GM21367 (cell line): ENCODE measurements at regions not wholly inside any gene's neighbourhood (a gene's known extent, or its start where the extent isn't known, plus 50 kb on each side); places are given as distances from the start of the nearest gene placed in this dataset.

Experiments
- ATAC-seq: cut with Tn5 transposase; IDR thresholded peaks from one replicate; pipeline ENCODE4 v1.9.1; 2021; ENCODE audit not compliant: unreplicated experiment

DNA sequence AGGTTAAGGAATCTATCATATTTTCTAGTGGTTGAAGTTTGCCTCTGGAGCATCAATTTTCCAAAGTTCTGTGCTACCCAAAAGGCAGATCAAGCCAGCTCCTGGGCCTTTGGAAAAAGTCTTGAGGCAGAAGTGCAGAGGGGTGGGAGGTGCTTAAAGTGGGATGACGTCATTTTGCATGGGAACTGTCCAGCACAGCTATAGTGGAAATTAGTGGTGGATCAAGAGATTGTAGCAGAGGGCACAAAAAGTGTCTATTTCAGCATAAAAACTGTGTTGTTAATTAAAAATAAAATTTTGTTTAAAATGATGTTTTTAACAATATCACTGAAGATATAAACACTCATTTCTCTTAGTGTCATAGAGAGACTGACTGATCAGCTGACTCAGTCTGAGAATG lies 221.9 kb downstream of the LRRN1 start:
- ATAC-seq: no peak

DNA sequence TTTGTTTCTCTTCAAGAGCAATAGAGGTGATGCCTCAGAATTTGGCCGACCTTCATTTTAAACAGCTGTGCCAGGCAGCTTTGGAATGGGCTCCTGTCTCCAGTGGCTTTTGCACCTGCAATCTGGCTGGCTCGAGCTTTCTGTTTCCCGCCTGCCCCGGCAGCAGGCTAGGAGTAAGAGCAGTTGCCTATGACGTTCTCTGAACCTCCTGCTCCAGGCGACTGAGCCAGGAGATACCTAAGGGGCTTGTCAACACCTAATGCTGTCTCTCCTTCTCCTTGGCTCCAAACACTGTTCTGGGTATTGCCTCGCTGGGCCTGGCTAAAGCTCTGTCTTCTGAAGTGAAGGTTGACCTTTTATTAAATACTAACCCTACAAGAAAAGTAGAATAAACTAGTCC lies 229.9 kb downstream of the LRRN1 start:
- no peak for ATAC-seq

DNA sequence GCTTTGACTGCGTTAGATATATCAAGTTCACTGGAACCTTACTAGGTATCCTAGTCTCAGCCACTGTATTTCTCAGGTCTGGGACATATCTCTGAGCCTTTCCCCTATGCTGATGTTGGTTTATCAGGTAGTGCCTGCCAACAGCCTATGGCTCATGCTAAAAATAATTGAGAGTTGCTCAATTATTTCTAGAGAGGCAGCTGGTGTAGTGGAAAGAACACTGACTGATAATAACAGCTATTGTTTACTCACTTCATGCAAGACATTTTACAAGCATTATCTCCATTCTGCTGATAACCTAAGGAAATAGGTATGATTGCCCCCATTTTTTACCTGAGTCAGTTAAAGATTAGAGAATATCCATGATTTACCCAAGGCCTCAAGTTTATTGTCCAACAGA lies 231.4 kb downstream of the LRRN1 start:
- no peak for ATAC-seq

DNA sequence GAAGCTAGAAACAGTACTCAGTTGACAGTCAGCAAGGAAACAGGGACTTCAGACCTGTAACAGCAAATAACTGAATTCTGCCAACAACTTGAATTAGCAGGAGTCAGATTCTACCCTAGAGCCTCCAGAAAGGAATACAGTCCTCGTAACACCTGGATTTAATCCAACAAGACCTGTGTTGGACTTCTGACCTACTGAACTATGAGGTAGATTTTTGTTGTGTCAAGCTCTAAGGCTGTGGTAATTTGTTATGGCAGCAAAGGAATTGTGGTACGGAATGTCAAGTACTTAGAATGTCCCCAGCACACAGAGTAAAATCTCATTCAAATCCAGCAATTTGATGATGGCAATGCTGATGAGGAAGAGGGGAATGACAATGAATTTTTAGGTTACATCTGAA lies 234.1 kb downstream of the LRRN1 start:
- ATAC-seq: no peak

DNA sequence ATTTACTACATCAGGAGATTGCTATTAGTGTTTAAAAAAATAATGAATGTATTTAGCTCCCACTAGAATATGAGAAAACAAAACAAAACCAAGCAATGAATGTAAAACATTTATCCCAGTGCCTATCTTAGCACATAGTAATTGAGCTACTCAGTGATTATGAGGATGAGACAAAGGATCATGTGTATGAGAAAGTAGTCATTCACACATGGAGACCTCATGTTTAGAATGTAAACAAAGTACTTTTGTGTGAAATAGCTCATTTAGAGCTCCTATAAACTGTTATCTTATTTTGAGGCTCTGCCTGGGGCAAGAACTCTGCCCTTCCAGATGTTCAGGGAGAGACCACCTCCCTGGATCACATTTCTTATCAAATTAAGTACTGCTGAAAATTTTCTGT lies 236.8 kb downstream of the LRRN1 start:
- no peak for ATAC-seq

DNA sequence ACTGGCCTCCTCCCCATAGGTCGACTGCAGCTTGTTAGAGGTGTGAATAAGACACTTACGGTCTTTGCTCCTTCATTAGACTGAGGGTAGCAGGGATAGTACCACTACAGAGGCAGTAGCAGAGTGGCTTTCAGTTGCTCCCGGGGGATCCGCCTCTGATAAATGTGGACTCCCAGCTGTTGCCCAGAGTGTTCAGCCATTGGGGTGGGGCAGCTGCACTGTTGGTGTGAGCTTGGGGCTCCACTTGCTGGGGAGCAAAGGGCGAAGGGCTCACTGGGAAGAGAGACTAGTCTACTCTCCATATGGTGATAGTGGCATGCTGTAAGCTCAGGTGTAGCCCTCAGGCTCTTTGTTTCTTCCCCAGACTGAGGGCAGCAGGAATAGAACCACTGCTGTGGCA lies 239.1 kb downstream of the LRRN1 start:
- no peak for ATAC-seq

DNA sequence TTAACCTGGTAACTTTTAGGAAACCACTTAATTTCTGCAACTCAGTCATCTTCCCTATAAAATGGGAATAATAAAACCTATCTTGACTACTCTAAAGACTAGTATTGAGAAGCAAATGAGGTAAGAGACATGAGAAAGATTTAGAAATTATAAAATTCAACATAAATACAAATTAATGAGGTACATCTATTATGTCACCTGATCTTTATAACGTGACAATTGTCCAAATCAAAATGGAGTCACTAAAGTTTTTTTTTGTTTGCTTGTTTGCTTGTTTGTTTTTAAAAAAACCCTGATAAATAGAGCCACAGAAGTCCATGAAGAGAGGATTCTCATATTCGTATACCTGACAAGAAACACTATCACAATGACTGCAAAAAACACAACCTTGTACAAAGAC lies 242.8 kb downstream of the LRRN1 start:
- no peak for ATAC-seq

DNA sequence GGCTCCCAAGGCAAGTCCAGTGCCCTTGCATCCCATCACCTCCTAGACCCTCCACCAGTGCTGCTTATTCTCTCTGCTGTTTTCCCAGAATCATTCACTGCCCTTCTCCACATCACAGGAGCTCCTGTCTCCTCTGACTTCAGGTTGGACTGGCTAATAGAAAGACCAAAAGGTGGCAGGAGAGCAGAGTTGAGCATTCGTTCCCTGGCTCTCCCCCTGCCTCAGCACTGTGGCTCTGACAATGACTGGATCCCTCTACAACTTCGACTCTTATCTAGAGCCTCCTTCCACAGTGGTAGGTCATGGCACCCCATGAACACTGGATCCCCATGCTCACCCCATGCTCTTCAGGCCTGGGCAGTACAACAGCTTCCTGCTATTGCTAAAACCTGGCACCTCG lies 243.6 kb downstream of the LRRN1 start:
- no peak for ATAC-seq

DNA sequence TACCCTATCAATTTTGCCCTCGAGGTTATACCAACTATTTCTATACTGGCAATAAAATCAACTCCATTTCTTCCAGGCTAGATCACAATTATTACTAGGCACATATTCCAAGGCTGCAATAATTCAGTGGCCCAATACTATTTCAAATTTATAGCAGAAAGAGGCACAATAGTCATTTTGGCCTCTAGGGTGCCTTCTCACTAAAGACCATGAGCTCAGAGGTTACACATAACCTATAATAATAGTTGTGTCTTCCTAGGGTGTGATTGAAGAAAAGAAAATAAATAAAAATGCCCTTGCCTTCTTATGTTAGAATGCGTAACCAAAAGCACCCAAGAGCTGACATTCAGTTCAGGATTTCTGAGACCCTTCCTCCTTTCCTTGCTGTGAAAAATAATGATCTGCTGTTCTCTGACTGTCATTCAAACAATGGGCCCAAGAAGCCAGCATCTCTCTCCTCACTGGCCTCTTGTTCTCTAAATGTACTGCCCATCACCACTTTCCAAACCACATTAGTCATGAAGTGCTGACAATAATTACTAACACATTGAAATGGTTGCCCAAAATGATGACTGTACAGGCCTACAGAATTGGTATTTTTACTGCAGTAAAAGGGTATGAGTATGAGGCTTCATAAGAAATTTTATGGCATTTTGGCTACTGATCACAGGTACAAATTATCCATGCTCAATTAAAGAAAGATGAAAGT lies 244.8 kb downstream of the LRRN1 start:
- ATAC-seq: no peak

DNA sequence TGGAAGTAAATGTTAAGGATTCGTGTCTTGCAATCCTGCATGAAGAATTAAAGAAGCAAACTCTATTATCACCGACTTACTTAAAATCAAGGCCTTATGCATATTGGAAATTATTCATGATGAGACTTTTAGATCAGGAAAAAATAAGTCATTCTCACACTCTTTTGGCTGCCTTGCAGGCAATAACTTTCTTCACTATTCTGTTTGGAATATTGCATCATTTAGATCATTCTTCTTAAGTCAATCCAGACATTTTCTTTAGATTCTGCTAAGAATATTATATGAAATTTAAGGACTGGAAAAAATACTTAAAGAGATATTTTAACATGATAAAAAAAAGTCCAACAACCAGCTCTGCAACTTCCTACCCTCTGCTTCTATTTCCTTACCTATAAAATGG lies 245.4 kb downstream of the LRRN1 start:
- no peak for ATAC-seq

DNA sequence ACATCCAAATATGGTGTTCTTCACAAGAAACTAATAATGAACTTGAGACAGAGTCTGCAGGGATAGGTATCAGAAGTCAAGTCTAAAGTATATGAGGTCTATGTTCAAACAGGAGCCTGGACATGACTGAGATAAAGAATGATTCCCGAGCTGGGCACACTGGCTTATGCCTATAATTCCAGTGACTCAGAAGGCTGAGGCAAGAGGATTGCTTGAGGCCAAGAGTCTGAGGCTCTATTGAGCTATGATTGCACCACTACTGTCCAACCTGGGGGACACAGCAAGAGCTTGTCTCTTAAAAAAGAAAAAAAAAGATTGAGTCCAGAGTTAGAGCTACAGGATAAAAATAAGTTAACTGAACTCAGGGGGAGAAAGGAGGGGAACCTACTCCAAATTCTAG lies 246.5 kb downstream of the LRRN1 start:
- no peak for ATAC-seq

DNA sequence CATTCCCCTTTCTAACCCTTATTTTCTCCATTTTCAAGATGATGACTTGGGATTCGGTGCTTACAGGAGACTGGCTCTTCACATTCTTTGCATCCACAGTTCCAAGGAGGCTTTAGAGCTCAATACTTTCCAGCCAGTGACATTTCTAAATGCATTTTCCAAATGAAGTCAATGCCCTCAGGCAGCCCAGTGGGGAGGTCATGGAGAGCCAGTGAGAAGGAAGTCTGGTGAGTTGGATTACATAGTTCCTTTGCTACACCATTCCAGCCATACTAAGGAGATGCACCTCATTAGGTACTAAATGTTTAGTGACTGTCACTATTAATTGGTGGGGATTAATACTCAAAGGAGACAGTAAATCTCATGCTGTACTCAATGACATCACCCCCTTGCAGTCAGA lies 248.1 kb downstream of the LRRN1 start:
- no peak for ATAC-seq

DNA sequence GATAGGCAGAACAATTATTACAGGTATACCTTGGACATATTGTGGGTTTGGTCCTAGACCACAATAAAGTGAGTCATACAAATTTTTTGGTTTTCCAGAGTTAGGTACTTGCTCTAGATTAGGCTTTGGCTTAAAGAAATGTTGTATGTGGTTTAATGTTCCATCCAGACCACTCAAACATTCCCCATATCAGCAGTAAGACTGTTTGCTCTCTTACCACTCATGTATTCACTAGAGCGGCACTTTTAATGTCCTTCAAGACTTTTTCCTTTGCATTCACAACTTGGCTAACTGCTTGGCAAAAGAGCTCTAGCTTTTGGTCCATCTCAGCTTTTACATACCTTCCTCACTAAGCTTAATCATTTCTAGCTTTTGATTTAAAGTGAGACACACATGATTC lies 250.5 kb upstream of the SETMAR start:
- no peak for ATAC-seq

DNA sequence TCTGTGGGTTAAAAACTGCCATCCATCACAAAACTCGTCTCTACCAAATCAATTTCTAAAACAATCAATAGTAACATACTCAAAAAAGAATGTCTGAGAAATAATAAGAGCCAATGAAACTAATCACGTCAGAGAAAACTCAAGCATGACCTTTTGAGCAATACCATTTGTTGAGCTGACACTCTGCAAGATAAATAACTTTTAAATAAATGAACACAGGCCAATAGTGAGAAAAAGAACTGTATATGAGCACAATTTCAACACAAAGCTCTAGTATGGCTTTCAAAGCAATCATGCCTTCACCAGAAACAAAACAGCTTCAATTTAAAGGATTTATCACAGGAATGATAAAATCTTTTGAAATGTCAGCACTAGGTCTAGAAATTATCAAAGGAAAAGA lies 249.2 kb upstream of the SETMAR start:
- ATAC-seq: no peak

DNA sequence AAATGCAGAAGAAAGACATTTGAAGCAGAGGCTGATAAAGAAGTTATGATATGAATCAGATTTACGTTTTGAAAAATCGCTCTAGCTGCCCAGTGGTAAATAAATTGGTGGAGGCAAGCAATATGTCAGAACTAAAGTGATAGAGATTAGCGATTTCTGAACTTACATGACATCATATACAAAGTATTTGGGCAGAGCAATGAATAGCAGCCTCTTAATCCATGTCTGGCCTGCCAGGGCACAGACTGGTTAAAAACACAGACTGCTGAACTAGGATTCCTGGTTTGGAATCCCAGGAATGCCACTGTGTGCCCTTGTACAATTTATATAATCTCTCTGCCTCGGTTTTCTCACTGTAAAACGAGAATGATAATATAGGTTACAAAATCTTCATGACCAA lies 243.1 kb upstream of the SETMAR start:
- ATAC-seq: no peak

DNA sequence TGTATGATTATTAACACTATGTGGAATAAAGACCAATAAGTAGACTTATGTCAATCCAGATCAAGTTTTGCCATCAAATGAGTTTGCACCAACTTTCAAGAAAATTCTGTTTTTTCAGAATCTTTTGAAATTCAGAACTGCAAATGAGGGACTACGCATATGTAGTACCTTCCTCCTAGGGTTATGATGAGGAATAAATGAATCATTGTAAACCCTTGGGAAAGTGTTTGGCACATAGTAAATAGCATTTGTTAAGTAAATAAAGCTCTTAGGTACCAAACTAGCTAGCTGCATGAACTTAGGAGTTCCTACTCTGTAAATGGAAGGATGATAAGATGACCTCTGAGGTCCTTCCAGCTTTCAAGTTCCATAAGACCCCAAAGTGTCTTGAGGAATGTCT lies 242.6 kb upstream of the SETMAR start:
- no peak for ATAC-seq

DNA sequence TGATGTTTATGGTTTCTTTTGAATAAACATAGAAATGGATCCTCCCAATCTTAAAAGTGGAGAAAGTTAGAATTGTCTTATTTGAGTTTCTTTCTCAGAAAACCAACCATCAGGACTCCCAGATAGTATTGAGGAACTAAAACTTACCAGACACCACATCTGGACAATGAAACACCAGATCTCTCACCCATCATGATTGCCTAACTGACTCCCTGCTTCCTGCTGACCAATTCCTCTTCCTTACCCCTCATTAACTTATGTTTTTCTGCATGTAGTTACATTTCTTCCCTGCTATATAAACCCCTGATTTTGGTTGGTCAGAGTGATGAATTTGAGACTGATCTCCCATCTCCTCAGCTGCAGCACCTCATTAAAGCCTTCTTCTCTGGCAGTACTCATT lies 242.0 kb upstream of the SETMAR start:
- ATAC-seq: no peak

DNA sequence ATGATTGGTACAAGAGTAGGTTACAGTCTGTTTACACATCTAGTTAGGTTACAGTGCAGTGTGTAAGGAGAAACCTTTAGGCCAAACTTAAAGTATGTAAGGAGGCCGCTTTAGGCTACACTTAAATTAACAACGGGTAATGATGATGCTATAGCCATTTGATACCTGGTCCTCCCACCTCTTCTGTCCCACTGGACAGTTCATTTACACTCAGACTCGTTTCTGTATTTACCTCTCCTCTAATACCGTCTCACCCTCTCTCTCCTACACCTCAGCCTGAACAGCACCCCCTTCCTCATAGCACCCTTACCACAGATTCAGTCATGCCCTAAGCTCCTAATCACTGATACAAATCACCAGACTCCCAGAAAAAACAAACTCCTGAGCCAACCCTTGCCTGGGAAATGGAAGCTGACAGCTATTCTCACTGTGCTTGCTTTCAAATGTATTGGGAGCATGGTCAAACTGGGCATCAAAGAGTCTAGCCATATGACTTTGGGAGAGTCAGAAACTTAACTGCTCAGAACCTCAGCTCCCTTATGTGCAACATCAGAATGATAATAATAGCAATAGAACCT lies 241.3 kb upstream of the SETMAR start:
- no peak for ATAC-seq

DNA sequence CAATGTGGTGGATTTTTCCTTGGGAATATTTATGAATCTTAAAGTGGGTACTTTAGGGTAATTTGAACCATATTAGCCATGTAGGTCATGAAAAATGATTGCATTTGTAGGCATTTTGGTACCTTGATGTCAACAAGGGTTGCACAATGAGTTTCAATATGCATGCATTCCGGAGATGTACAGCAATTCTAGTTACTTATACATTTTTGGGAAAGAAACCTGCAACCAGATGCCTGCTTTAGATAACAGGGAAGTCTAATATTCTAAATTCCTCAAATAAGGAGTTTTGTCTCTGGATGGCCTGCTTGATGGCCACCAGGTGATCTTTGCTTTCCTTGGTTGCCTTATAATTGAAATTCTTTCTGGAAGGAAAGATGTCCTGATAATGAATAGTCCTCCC lies 240.5 kb upstream of the SETMAR start:
- no peak for ATAC-seq

DNA sequence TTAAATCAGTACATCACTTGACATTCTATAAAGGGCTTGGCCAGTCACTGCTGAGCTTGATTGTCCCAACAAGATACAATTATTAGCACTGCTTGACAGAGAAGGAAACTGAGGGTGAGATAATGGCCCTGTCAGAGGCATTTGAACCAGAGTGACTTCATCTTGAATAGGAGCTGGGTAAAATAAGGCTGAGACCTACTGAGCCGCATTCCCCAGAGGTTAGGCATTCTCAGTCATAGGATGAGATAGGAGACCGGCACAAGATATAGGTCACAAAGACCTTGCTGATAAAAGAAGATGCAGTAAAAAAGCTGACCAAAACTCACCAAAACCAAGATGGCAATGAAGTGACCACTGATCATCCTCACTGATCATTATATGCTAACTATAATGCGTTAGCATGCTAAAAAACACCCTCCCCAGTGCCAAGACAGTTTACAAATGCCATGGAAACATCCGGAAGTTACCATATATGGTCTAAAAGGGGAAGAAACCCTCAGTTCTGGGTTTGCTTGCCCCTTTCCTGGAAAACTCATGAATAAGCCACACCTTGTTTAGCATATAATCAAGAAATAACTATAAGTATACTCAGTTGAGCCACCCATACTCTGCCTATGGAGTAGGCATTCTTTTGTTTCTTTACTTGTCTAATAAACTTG lies 239.1 kb upstream of the SETMAR start:
- no peak for ATAC-seq

DNA sequence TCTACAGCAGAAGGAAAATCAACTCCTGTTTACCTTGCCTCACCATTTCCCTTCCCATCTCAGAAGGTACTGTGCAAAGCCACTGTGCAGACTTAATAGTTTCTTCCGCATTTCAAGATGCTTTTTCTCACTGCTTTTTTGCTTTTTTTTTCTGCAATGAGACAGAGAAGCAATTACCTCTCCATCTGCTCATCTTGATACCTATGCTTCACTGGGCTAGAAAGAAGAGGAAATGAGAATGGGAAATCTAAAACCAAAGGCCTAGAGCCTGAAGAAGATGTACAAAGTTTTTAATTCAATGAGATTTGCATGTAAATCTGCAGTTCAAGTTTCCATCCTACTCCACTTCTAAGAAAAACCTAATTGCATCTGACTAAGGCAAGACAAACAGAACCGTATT lies 238.1 kb upstream of the SETMAR start:
- ATAC-seq: peak; percentile 76

DNA sequence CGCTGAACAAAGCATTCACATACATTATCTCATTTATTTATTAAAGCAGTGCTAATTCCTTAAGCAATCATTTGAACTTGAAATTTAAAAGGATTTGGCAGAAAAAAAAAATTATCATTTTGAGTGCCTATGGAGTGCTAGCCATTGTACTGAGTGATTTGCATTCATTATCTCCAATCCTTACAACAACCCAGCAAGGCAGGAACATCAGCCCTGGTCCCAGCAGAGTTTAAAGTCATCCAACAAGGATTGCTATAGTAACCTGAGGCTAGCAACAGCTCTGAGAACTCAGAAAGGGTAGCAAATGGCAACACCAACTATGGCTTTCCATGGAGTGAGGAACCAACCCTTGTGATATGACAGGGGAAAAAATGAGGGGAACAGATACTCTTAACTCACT lies 237.6 kb upstream of the SETMAR start:
- no peak for ATAC-seq

DNA sequence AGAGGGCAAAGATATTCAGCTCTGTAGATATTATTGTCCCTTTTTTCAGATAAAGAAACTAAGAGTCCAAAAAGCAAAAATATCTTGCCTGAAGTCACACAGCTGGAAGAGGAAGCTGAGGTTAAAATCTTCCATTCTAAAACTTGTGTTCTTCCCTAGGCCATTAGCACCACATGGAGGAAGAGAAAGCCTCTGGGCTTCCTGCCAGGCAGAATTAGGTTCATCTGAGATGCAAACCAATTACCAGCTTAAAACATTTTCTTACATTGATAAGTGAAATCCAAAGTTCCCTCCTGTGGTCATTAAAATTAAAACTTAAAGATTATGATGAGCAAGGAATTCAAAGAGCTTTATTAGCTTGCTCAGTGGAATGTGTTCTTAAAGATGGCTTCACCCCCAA lies 235.3 kb upstream of the SETMAR start:
- no peak for ATAC-seq
